ENCODE measurements at regions not wholly inside any gene's neighbourhood (a gene's known extent, or its start where the extent isn't known, plus 50 kb on each side); places are given as distances from the start of the nearest gene placed in this dataset.

DNA sequence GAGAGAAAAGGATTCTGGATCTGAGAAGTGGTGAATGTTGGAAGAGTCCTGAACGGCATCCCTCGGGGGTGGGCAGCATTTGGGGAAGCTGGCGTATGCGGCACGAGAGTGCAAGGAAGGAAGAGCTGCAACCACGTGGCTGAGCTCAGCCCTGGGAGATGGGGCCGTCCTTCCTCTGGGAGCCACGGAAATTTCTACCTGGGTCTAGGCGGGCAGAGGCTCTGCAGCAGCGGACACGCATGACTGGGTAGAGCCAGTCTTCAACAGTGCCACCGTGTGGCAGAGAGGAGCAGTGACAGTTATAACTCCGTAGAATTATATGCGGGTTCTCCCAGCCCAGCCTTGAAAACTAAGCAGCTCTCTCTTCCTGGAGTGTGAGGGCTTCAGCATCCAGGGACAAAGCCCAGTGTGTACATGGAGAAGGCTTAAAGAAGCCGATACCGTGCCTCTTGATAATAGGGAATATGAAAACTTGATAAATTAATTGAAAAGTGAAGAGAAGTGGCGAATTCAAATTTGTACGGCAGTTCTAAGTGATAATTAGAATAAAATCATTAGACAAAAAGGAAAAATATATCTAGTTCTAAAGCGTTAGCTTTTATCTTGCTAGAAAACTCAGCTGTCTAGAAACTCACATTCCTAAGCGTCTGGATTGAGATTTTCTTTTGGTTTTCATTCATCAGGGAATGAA lies 82.9 kb upstream of the STXBP6 start:
- TF ChIP-seq POLR2A (IDR thresholded peaks at IDR 0.05), result no peak
- TF ChIP-seq, protein P1, sequence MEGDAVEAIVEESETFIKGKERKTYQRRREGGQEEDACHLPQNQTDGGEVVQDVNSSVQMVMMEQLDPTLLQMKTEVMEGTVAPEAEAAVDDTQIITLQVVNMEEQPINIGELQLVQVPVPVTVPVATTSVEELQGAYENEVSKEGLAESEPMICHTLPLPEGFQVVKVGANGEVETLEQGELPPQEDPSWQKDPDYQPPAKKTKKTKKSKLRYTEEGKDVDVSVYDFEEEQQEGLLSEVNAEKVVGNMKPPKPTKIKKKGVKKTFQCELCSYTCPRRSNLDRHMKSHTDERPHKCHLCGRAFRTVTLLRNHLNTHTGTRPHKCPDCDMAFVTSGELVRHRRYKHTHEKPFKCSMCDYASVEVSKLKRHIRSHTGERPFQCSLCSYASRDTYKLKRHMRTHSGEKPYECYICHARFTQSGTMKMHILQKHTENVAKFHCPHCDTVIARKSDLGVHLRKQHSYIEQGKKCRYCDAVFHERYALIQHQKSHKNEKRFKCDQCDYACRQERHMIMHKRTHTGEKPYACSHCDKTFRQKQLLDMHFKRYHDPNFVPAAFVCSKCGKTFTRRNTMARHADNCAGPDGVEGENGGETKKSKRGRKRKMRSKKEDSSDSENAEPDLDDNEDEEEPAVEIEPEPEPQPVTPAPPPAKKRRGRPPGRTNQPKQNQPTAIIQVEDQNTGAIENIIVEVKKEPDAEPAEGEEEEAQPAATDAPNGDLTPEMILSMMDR (IDR thresholded peaks at IDR 0.05), result peak; percentile 70 to 93 (median 83)

Data from thyroid gland (tissue), 4 donors.